PC-3 (cell line): ENCODE measurements at regions not wholly inside any gene's neighbourhood (a gene's known extent, or its start where the extent isn't known, plus 50 kb on each side); places are given as distances from the start of the nearest gene placed in this dataset.

Experiments
- ATAC-seq: fragments of 200-7000 bp; cut with Tn5 transposase; 2 replicates; pipeline ENCODE4 v1.9.1; 2020; ENCODE audit warnings: mild to moderate bottlenecking, moderate library complexity
- BruUV-seq: library from RNA; stranded (reverse); fragments of 400-500 nt; replicated peaks from 2 replicates; lab custom pipeline; 2021; lab: Mats Ljungman, UMichigan
- CTCF ChIA-PET: fragments of 300-600 bp; sonication (Branson Sonifier 250); formaldehyde crosslinking; loops from one replicate; lab custom pipeline; 2022; ENCODE audit warnings: antibody characterized with exemption; lab: Charles Lee
- POLR2A ChIA-PET: fragments of 300-600 bp; sonication (Branson Sonifier 250); formaldehyde crosslinking; loops from one replicate; lab custom pipeline; 2022; ENCODE audit warnings: antibody characterized with exemption; ENCODE audit not compliant: unreplicated experiment; lab: Charles Lee
- DNase-seq: peaks from one replicate; pipeline ENCODE4 v3.0.0-alpha.2; 2015
- H2AFZ ChIP-seq: fragments of 300-600 bp; sonication (generic); 2 replicates; pipeline ENCODE4 v1.6.0; 2016; ENCODE audit warnings: antibody characterized with exemption, low read length
- H3F3A ChIP-seq: fragments of 300-600 bp; sonication (generic); one replicate; pipeline ENCODE4 v1.6.0; 2017; ENCODE audit warnings: antibody characterized with exemption, low read length, control low read depth, mild to moderate bottlenecking; ENCODE audit not compliant: unreplicated experiment
- H3K27ac ChIP-seq: fragments of 300-600 bp; sonication (generic); 2 replicates; pipeline ENCODE4 v1.5.1; 2016; ENCODE audit warnings: mild to moderate bottlenecking, low read length
- H3K27me3 ChIP-seq: fragments of 300-600 bp; sonication (generic); 2 replicates; pipeline ENCODE4 v1.6.1; 2016; ENCODE audit warnings: low read length, mixed read lengths
- H3K36me3 ChIP-seq: fragments of 300-600 bp; sonication (generic); 2 replicates; pipeline ENCODE4 v1.6.1; 2016; ENCODE audit warnings: low read depth, mixed run types, low read length, mixed read lengths
- H3K4me1 ChIP-seq: fragments of 300-600 bp; sonication (generic); 2 replicates; pipeline ENCODE4 v1.5.1; 2016; ENCODE audit warnings: low read length; ENCODE audit not compliant: insufficient read depth
- H3K4me2 ChIP-seq: fragments of 300-600 bp; sonication (generic); 2 replicates; pipeline ENCODE4 v1.6.0; 2016; ENCODE audit warnings: low read length
- H3K4me3 ChIP-seq: fragments of 300-600 bp; sonication (generic); 2 replicates; pipeline ENCODE4 v1.5.1; 2016; ENCODE audit warnings: mild to moderate bottlenecking, low read length, mixed read lengths
- H3K79me2 ChIP-seq: fragments of 300-600 bp; sonication (generic); 2 replicates; pipeline ENCODE4 v1.6.1; 2017; ENCODE audit warnings: low read length, mixed read lengths
- H3K9ac ChIP-seq: fragments of 300-600 bp; sonication (generic); 2 replicates; pipeline ENCODE4 v1.6.0; 2016; ENCODE audit warnings: mild to moderate bottlenecking, low read length
- H3K9me2 ChIP-seq: fragments of 300-600 bp; sonication (generic); replicated peaks from 2 replicates; pipeline ENCODE4 v1.6.1; 2016; ENCODE audit warnings: mixed run types, low read length, mixed read lengths
- H3K9me3 ChIP-seq: fragments of 300-600 bp; sonication (generic); 2 replicates; pipeline ENCODE4 v1.6.1; 2016; ENCODE audit warnings: low read length, mixed read lengths
- H4K20me1 ChIP-seq: fragments of 300-600 bp; sonication (generic); 2 replicates; pipeline ENCODE4 v1.6.1; 2016; ENCODE audit warnings: low read length, mixed read lengths
- EZH2 ChIP-seq: fragments of 300-600 bp; sonication (generic); IDR thresholded peaks from one replicate; pipeline ENCODE4 v1.6.1; 2017; ENCODE audit warnings: antibody characterized with exemption, mild to moderate bottlenecking, low read length; ENCODE audit not compliant: unreplicated experiment
- EZH2phosphoT487 ChIP-seq: fragments of 300-600 bp; sonication (generic); IDR thresholded peaks from 2 replicates; pipeline ENCODE4 v1.6.1; 2018; ENCODE audit warnings: mild to moderate bottlenecking, antibody characterized with exemption, low read length, borderline replicate concordance
- intact Hi-C: fragments of 100-400 bp; cut with micrococcal nuclease; formaldehyde crosslinking; loops from 2 replicates; pipeline ENCODE4 v1.9.0; 2023
- TF ChIP-seq, protein P1 (sequence below): fragments of 300-600 bp; sonication (generic); conservative IDR thresholded peaks from 2 replicates; pipeline ENCODE4 v1.5.1; 2017; ENCODE audit warnings: antibody characterized with exemption, low read depth, mild to moderate bottlenecking, low read length

DNA sequence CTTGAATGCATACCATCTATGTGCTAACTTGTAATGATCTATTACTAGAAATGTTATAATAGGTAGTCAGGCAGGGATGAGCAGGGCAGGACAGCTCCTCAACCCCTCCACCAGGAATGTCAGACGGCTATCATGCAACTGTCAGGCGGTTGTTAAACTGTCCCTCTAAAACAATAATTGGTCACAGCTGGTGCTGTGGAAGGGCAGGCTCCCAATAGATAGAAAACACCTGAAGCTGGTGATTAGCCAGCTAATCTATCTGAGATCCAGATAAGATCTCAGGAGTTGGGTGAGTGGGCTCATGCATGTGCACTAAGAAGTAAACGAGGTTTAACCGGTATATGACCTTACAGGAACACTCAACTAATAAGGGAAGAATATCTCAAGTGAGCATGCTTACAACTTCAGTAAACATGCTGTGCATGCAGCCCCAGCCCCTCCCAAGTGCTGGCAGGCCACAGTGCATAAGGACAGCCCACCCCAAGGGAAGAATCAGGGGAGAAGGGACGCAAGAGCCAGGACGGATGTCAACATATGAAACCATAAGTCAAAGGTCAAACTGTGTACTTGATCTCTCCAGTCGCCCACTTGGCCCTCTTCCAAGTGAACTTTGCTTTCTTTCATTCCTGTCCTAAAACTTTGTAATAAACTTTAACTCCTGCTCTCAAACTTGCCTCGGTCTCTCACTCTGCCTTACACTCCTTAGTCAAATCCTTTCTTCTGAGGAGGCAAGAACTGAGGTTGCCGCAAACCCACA is 566.2 kb upstream of the NRSN1 start:
- Histone ChIP-seq H3K27me3 (no peaks in the 10 kb centered on the region), H3F3A (no peaks in the 10 kb centered on the region), H3K36me3 (no peaks in the 10 kb centered on the region), H3K9ac (no peak overlapping the region), H3K4me2 (no peak overlapping the region), H2AFZ (no peak overlapping the region), H3K9me3 (no peaks in the 10 kb centered on the region; the same call in 1 of the 2 replicates), H3K4me1 (no peaks in the 10 kb centered on the region), H3K4me3 (no peak overlapping the region), H3K27ac (no peak overlapping the region), H3K79me2 (no peaks in the 10 kb centered on the region), H3K9me2 (no peaks in the 10 kb centered on the region), H4K20me1 (no peaks in the 10 kb centered on the region)
- ChIA-PET POLR2A (no interaction called here), CTCF (no interaction called here)
- intact Hi-C loops: no loop called here
- BruUV-seq: no TSS peak
- ATAC-seq (no peak), DNase-seq (no peak)
- TF ChIP-seq, protein P1, sequence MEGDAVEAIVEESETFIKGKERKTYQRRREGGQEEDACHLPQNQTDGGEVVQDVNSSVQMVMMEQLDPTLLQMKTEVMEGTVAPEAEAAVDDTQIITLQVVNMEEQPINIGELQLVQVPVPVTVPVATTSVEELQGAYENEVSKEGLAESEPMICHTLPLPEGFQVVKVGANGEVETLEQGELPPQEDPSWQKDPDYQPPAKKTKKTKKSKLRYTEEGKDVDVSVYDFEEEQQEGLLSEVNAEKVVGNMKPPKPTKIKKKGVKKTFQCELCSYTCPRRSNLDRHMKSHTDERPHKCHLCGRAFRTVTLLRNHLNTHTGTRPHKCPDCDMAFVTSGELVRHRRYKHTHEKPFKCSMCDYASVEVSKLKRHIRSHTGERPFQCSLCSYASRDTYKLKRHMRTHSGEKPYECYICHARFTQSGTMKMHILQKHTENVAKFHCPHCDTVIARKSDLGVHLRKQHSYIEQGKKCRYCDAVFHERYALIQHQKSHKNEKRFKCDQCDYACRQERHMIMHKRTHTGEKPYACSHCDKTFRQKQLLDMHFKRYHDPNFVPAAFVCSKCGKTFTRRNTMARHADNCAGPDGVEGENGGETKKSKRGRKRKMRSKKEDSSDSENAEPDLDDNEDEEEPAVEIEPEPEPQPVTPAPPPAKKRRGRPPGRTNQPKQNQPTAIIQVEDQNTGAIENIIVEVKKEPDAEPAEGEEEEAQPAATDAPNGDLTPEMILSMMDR: no peak
- TF ChIP-seq EZH2 (no peak), EZH2phosphoT487 (no peak)

DNA sequence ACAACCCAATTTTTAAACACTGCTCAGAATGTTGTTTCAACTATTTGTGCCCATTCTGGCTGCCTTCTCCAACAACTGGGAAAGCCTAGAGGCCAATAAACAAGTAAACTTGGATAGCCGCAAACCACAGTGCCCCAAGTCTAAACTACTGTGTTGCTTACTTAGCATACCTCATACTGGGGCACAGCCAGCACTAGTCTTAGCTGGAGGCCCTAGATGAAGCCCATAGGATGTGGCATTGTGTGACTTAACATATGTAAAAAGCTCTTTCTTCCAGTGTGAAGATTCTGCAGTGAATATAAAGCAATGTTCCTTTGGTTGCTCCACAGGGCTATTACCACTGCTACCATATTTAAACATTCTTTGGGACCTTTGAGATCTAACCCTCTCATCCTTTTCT is 564.3 kb upstream of the NRSN1 start:
- Histone ChIP-seq H3K27ac (no peak overlapping the region), H3K4me3 (no peak overlapping the region), H3K4me1 (no peaks in the 10 kb centered on the region), H3K9me3 (no peaks in the 10 kb centered on the region; the same call in 1 of the 2 replicates), H3K9me2 (no peaks in the 10 kb centered on the region), H3K9ac (no peak overlapping the region), H3K27me3 (no peaks in the 10 kb centered on the region), H3K4me2 (no peak overlapping the region), H3K36me3 (no peaks in the 10 kb centered on the region), H3F3A (no peaks in the 10 kb centered on the region), H2AFZ (no peak overlapping the region), H4K20me1 (no peaks in the 10 kb centered on the region), H3K79me2 (no peaks in the 10 kb centered on the region)
- no TSS peak for BruUV-seq
- DNase-seq (no peak), ATAC-seq (no peak)
- POLR2A ChIA-PET: no interaction called here
- intact Hi-C loops: no loop called here
- CTCF ChIA-PET: no interaction called here
- TF ChIP-seq, protein P1: no peak
- TF ChIP-seq EZH2: no peak
- no peak for TF ChIP-seq EZH2phosphoT487

DNA sequence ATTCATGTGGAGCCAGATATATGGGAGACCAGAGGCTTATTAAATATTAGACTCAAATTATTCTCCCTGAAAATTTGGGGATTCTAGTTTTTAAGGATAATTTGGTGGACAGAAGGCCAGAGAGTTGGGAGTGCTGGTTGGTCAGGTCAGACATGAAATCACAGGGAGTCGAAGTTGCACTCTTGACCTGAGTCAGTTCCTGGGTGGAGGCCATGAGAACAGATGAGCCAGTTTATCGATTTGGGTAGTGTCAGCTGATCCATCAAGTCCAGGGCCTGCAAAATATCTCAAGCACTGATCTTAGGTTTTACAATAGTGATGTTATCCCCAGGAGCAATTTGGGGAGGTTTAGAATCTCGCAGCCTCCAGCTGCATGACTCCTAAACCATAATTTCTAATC is 563.5 kb upstream of the NRSN1 start:
- CTCF ChIA-PET: no interaction called here
- DNase-seq: no peak
- no peak overlapping the region for H3K9ac ChIP-seq

More for the DNA sequence above, 563.5 kb upstream of the NRSN1 start:
- no peaks in the 10 kb centered on the region for H3F3A ChIP-seq
- ATAC-seq: no peak
- TF ChIP-seq EZH2phosphoT487 (no peak), EZH2 (no peak)
- TF ChIP-seq, protein P1: no peak
- no peaks in the 10 kb centered on the region for H3K79me2 ChIP-seq
- H3K36me3 ChIP-seq: no peaks in the 10 kb centered on the region
- no peak overlapping the region for H2AFZ ChIP-seq
- no peaks in the 10 kb centered on the region for H3K4me1 ChIP-seq
- no peak overlapping the region for H3K27ac ChIP-seq
- H3K9me3 ChIP-seq: no peaks in the 10 kb centered on the region
- no peaks in the 10 kb centered on the region for H3K9me2 ChIP-seq
- no peaks in the 10 kb centered on the region for H4K20me1 ChIP-seq
- BruUV-seq: no TSS peak
- no peaks in the 10 kb centered on the region for H3K27me3 ChIP-seq
- POLR2A ChIA-PET: no interaction called here
- H3K4me3 ChIP-seq: no peak overlapping the region
- intact Hi-C loops: no loop called here
- H3K4me2 ChIP-seq: no peak overlapping the region
